ELF-1 (cell line): ENCODE measurements at regions not wholly inside any gene's neighbourhood (a gene's known extent, or its start where the extent isn't known, plus 50 kb on each side); places are given as distances from the start of the nearest gene placed in this dataset.

ENCODE experiments used
- DNase-seq: peaks from one replicate; pipeline ENCODE4 v3.0.0-alpha.2; 2016; ENCODE audit warnings: low read depth, low spot score

DNA sequence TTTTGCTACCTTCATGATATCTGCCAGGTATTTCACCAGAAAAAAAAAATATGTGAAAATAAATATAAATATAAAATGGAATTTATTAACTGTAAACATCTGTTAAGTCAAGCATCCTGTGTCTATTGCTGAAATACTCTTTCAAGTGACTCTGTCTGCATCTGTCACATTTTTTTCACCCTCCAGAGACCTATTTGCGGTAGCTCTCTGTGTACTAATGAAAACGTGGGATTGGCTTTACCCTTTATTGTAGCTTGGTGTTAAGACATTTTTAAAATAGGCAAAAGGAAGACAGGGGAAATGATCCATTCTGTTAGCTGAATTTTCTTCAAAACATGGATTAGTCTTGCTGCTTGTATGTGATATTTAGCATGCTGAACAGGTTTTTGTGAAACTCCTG is 536.0 kb upstream of the WWC1 start:
- no peak for DNase-seq

DNA sequence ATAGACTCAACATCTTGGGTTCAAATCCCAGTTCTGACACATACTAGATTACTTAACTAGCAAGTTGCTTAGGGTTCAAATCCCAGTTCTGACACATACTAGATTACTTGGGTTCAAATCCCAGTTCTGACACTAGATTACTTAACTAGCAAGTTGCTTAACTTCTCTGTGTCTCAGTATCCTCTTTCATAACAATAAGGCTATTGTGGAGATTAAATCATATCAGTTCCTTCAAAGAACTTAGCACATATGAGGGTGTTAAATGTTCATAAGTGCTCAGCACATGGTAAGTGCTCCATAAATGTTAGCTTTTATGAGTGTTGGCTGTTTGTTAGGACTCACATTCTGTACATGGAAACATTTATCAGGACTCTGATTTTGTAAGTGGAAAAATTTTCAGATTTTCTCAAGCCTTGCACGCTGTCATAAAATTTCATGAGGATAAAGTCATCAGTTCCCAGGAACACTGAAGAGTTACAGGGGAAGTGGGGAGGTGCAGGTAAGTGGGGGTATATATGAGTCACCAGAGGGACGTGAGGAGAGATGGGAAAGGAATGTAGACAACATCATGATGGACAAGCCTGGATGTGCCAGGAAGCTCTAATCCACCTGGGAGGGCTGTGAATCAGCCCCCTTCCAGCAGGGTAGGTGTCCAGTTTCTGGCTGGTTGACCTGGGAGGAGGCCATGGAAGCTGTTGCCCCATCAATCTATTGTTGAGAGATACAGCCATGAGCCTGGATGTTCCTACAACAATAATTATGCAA is 532.2 kb upstream of the WWC1 start:
- DNase-seq = peak; percentile 17

DNA sequence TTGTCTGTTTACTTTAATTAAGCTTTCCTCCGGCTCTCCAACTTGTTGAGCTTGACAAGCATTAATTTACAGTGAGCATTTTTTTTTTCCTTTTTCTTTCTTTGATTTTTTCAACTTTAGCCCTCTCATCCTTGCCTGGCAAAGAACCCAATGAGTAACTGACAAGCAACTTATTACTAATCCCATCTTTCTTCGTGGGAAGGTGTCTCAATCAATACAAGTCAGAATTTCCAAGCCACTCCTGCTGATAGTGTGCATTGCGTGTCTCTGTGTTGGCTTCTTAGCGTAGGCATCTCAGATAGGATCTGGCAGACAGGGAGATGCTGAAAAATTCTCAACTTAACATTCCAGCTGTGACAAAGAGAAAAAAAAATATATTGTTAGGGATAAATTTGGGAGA is 527.7 kb upstream of the WWC1 start:
- no peak for DNase-seq

DNA sequence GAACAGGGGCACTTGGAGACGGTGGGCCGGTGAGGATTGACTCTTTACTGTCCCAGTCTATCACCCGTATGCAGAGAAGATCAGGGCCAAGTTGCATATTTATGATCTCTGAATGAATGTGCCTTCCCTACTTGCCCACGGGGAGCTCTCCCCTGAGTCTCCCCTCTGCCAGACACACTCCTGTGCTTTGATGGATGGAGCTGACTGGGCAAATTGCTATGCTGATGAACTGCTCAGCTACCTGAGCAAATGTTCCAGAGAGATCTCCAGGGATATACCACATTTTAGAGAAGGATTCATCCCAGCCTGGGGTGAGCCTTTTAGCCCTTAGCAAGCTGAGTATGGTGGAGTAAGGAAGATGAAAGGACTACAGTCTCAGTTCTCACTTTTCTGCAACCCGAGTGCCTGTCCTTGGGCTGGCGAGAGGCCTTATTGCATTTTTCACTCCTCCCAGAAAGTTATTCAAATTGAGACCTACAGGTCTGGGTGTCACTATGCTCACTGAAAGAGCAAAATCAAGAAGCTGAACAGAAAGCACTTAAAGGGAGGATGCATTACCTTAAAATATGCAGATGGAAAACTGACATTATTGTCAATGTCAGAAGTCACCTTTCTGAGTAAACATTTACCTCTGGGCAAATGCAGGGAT is 526.7 kb upstream of the WWC1 start:
- peak; percentile 24 for DNase-seq

DNA sequence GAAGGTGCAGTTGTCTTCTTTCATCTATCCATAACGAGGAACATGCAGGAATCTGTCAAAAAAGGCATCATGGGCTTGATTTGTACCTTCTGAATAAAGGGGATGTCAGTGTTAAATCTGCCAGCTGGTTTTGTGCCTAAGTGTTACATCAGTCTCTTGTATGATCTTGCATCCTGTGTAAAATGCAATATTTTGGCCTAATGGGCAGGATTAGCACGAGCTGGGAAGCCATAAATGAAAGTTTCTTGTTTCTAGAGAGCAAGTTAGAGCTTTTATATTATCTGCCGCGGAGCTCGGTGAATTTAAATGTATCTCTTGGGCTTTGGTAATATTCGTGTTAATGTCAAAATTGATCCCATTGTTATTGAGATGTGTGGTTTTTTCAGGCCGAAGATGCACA is 526.1 kb upstream of the WWC1 start:
- DNase-seq = no peak

DNA sequence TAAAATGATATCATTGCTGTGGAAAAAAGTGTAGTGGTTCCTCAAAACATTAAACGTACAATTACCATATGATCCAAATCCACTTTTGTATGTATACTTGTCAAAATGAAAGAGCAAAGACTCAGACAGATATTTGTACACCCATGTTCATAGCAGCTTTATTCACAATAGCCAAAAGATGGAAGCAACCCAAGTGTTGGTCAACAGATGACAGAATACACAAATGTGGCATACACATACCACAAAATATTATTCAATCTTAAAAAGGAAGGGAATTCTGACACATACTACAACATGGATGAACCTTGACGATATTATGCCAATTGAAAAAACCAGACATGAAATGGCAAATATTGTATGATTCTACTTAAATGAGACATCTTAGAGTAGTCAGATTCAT is 524.5 kb upstream of the WWC1 start:
- no peak for DNase-seq

DNA sequence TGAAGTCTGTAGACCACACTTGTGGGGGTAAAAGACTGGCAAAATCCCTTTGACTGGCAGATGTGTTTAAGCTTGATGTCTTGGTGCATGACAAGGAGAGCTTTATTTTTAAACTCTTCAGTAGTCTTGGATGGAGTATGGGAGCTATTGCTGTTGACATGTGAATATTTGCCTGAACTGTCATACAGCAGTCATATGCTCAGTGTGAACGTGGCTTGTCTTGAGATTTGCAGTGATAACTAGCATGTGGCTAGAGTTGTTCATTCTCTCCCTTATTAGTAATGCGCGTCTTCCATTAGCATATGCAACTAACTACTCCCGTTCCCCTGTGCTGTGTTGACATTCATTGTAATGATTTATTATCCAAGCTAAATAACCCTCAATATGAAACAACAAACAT is 523.6 kb upstream of the WWC1 start:
- DNase-seq = no peak

DNA sequence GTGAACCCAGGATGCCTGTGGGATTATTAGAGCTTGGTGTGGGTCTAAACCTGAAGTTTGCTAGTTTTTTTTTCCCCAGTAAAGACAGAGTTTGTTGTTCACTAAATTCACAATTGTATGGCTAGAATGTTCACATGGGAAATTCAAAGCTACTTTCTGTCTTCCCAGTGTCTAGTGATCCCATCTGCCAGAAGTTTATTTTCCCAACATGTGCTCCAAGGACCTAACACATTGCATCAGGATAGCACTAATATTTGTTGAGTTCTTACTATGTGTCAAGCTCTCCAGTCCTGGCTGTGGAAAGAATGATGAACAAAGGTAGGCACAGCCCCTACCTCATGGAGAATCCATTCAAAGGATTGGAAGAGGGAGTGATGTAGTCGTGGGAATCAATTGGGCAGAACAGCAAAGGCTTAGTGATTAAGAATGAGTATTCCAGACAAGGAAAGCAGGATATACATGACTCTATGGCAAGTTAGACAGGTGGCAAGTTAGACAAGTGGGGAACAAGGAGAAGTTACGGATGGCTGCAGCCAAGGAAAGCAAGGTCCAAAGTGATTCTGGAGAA is 521.5 kb upstream of the WWC1 start:
- DNase-seq = no peak

DNA sequence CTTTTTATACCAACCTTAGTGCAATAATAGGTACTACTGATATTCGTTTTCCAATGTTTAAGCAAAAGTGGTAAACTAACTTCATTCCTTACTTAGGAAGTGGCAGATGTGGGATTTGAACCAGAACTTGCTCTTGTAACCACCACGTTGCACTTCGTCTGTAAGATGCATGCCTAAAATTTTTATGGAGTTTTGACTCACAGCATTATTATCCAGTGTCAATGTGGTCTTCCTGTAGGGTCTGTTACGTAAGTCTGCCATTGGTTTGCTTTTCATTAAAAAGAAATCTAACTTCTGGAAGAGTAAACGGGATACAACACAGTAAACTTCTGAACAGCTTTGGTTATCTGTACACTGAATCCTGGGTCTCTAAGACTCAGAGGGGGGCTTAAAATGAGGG is 521.0 kb upstream of the WWC1 start:
- DNase-seq = no peak

DNA sequence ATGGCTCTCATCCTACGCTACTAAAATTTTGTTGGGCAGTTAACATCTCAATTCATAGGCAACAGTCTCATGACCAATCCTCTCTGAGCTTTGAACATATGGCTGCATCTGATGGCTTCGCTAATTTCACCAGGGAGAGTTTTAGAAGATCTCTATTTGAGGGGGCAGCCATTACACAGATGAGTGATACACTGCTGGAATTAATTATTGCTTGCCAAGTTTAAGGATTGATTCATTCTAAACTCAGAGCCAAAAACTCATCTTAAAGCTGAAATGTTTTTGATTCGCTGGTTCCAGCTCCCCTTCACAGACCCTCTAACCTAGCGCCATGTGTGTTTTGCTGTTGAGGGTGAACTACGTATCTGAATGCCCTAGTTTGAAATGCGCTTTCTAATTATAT is 519.9 kb upstream of the WWC1 start:
- DNase-seq = no peak

DNA sequence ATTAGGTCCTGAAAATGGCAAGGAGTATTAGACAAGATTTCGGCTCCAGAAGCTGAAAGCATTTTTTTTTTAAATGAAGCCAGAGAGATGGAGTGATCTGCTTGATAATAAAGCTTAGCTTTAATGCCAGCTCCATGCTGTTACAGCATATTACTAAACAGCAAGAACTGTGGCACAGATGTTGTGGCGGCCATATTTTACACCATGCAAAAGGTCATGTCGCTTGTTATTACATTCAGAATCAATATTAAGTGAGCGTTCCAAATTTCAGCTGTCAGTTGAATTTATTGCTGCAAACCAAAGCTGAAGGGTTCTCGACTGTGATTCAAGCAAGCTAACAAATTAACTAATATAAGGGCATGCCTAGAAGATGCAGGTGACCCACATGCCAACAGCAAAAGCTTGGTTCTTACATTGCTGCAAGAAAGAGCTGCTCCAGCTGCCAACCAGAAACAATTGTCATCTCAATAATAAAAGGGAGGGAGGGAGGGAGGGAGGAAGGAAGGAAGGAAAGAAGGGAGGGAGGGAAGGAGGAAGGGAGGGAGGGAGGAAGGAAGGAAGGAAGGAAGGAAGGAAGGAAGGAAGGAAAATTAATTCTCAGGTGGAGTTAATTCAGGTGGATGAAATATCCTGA is 517.7 kb upstream of the WWC1 start:
- DNase-seq = no peak

DNA sequence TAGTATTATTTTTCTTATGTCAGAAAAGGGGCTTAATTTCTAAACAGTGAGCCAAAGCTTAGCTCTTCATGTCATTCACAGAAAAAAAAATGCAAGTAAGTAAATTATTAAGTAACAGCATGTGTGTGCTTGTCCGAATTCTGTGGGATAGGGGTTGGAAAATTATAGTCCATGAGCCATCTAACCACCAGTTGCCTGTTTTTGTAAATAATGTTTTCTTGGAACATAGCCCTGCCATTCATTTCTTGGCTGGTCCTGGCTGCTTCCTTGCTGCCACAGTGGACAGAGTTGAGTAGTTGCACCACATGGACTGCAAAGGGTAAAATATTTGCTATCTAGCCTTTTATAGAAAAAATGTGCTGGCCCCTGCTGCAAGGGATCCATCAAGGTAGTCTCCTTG is 513.7 kb upstream of the WWC1 start:
- DNase-seq = no peak

DNA sequence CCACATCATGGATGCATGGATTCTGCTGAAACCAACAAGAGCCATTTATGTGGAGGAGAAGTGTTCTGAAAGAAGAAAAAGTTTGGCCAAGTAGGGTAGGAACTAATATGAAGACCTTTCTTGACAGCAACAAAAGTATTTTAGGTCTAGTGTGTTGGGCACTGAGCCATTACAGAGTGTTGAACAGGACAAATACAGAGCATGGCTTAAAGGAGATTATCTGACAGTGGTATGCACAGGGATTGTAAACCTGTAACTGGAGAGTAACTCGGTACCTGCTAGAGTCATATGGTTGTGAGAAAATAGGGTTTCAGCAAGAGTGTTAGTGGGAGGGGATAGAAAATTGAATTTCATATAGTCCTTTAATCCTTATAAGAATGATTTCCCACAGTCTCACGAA is 513.2 kb upstream of the WWC1 start:
- DNase-seq = no peak

DNA sequence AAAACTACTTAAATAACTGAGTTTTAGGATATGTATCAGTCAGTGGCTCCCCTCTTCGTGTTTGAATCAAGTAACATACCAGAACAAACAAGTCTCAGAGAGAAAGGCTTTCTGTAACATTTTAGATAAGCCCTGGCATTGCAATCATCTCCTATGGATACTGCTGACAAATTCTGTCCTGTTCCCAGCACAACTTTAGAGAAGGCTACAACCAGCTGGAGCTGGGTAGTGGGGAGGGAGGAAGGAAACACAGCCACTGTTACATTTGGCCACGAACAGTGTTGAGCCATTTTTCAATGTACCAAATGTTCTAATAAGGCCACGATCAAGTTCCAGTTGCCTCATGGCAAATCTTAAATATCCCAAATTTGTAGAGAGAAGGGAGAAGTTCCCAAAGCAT is 511.8 kb upstream of the WWC1 start:
- DNase-seq = no peak

DNA sequence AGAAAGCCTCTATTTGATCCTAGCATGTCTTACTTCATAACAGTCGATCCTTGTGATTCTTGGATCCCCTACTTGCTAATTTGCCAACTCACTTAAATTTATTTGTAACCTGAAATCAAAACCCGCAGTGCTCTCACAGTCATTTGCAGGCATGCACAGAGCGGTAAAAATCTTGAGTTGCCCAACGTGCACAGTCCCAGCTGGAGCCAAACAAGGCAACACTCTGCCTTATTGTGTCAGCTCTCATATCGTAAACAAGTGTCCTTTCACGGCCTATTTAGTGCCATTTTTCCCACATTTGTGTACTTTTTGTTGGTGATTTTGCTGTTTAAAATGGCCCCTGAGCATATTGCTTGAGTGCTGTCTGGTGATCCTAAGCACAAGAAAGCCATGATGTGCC is 511.3 kb upstream of the WWC1 start:
- no peak for DNase-seq

DNA sequence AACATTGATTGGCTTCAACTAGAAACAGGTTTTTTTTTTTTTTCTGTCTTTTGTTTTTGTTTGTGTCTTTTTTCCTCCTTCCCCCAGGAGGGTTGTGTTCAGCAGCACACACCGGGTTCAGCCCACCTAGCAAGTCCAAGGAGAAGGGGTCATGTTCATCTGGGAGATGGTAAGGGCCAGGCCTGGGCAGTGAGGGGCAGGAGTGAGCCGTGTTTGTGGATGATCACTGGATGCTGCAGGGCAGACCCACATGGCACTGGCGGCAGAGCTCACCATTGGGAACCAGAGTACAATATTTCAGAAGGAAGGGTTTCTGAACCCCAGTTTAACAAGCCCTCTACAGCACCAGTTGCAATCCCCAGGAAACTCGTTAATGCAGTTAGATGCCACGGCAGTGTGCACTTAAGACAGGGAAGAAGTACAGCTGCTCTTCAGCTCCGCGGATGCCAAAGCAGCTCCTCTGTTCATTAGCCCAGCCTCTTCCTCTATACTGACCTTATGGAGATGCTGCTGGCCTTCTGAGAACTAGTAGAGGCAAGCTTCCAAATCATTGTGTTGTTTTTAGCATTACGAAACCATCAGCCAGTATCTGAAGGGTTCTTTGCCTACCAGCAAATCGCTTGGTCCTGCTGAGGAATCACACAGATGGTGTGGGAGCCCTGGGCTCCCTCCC is 508.2 kb upstream of the WWC1 start:
- no peak for DNase-seq

DNA sequence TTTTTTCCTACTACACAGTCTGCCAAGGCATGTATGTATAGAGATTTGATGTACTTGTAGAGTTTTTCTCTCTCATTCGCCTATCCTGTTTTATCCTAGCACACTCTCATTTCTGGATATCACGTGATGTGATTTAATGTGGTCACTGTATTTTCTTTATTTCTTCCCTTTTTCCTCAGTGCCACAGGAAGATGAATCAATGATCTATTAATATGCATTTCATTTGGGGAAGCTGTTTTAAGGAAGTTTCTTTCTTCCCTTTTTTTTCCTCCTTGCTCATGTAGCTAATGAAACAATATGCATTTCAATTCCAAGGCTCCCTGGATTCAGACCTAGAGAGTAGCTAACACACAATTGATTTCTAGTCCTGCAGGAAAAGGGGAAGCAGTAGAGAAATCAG is 506.3 kb upstream of the WWC1 start:
- no peak for DNase-seq

DNA sequence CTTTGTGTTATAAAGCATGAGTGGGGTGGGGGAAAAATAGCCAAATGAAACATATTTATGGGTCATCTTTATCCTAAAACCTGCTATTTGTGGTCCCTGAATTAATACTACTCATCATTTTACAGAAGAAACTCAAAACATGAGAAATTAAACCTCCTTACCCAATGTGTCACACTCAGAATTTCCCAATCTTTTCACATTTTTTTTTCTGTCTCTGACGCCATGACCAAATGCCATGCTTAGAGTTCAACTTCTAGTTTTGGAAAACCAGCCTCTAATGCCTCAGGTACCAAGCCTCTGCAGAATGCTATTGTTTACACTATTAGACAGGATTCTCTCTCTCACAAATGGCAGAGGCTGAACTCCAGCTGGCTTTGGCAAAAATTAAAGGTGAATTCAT is 505.5 kb upstream of the WWC1 start:
- DNase-seq = no peak

DNA sequence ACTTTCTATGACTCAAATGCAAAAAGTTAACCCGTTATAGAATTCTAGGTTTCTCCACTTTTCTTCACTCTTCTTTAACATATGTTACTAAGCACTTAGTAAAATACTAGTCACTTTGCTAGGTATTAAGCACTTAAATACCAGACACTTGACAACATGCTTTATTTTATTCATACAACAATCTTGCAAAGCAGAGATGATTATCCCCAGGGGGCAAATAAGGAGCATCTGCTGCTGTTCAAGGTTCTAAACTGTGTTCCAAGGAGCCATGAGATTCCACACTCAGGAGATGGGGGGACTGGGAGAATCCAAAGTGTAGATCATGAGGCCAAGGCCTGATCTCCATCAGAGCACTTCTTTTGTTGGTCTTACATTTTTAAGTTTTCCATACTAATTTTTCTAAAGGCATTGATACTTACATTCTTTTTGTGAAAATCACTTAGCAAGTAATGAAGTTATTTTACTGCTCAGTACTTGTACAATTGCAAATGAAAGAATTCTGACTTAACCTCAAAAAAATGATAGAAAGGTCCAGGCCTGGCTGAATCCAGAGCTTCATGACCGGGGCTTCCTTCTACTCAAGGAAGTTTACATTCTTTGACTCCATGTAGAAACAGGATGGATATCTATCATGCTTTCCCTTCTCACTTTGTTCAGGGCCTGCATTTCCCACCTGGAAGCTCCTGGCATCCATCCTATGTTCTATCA is 504.4 kb upstream of the WWC1 start:
- DNase-seq = no peak

DNA sequence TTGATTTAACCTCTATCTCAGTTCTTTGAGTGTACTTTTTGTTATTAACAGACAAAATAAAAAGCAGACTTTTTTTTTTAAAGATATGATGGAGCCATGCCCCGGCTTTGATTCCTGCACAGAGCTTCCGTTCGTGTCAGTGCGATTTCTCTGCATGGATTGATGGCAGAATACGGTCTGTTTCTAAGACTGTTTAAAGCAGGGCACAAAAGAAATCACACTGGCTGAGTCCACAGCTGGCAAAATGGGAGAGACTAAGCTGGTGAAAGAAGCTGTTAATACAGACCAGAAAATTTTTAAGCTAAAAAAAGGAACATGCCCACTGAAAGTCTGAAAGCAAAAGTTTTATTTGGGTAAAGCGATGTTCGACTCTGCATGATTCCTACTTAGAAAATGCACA is 501.4 kb upstream of the WWC1 start:
- DNase-seq = no peak

DNA sequence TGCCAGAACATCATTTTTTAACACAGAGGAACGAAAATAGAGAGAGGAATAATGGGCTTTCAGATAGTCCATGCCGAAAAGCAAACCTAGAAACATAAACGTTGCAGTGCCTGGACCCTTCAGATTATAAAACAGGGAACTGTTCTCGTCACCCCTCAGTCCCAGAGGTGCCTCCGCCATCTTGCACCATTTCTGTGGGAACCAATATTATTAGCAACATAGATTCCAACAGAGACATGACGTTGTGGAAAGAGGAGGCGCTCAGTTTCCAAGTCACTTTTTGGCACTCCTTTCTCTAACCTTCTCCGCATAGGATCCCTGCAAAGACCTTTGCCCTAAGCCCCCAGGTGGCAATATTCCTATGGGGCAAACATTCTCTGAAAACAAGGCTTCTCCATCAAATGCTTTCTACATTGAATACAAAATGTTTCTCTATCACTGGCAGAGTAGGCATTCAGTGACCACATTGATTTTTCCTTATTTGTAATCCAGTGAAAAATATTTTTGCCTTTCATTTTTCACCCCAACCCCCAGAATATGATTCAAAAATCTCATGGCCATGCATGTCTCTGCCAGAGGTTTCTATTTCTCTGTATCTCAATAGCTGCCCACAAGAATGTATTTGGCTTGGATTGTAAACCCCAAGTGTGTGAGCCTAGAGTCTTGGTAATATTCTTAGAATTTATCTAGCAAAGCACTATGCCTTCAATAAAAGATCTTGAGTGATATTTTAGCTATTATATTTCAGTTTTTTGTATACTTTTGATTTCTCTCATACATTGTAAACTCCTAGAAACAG is 500.8 kb upstream of the WWC1 start:
- no peak for DNase-seq
